ENCODE measurements at regions not wholly inside any gene's neighbourhood (a gene's known extent, or its start where the extent isn't known, plus 50 kb on each side); places are given as distances from the start of the nearest gene placed in this dataset.
"Not testable (repeated sequence)": the region's sequence is repeated elsewhere in the genome, so short reads cannot be mapped to it uniquely, and the experiment has no call there.

DNA sequence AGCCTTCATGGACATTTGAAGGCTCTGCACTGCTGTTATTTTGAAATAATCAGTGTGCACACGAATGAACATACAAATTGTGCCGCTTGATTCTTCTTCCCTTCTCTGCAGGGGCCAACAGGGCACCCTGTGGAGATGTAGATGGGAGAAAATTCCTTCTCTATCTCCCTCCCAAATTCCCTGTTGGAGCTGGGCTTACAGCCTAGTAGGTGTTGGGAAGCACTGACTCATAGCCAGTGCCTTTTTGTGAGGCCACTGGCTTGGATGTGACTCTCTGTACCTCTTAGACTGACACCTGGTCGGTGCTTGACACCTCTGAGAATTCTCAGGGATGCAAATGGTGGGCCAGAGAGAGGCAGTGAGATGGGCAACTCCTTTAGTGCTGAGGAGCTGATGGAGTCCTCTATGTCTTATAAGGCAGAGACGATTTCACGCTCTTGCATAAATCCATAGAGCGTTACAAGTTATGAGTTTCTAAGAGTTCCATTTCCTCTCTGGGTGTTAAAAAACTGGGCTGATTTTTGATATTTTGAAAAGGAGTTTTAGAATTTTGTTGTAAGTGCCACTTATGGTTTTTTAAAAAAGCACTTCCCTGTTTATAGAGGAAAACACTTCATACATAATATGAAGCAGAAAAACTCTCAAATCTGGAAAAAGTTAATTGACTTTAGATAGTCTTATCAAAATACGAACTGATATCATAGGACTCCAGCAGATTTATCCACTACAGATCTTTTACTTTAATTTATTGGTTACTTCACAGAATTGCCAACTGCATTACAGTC, 89.8 kb upstream of the MAP3K7 start:
- no peak for DNase-seq (ENCODE audit: low spot score)
- no peaks in the 10 kb centered on the region for H3K36me3 ChIP-seq

DNA sequence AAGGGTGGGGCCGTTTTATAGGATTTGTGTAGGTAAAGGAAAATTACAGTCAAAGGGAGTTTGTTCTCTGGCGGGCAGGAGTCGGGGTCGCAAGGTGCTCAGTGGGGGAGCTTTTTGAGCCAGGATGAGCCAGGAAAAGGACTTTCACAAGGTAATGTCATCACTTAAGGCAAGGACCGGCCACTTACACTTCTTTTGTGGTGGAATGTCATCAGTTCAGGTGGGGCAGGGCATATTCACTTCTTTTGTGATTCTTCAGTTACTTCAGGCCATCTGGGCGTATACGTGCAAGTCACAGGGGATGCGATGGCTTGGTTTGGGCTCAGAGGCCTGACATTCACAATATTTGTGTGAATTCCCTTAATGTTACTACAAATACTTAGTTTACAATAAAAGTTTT, 88.2 kb upstream of the MAP3K7 start:
- not testable (repeated sequence) for H3K9me3 ChIP-seq; H3K27me3 ChIP-seq (replicated peaks; ENCODE audit: insufficient read depth); H3K27ac ChIP-seq; H3K4me1 ChIP-seq (ENCODE audit: control insufficient read depth in 1 of 2, low read depth in 2 of 2); H3K4me3 ChIP-seq; H3K36me3 ChIP-seq; ATAC-seq (ENCODE audit: insufficient number of reproducible peaks, low FRiP score, low read depth); DNase-seq (ENCODE audit: low spot score)

More for the DNA sequence above, 89.8 kb upstream of the MAP3K7 start:
- TF ChIP-seq, protein P1, sequence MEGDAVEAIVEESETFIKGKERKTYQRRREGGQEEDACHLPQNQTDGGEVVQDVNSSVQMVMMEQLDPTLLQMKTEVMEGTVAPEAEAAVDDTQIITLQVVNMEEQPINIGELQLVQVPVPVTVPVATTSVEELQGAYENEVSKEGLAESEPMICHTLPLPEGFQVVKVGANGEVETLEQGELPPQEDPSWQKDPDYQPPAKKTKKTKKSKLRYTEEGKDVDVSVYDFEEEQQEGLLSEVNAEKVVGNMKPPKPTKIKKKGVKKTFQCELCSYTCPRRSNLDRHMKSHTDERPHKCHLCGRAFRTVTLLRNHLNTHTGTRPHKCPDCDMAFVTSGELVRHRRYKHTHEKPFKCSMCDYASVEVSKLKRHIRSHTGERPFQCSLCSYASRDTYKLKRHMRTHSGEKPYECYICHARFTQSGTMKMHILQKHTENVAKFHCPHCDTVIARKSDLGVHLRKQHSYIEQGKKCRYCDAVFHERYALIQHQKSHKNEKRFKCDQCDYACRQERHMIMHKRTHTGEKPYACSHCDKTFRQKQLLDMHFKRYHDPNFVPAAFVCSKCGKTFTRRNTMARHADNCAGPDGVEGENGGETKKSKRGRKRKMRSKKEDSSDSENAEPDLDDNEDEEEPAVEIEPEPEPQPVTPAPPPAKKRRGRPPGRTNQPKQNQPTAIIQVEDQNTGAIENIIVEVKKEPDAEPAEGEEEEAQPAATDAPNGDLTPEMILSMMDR (IDR thresholded peaks at IDR 0.05): no peak
- Histone ChIP-seq H3K27ac (no peak overlapping the region), H3K4me1 (ENCODE audit: control insufficient read depth in 1 of 2, low read depth in 2 of 2) (no peaks in the 10 kb centered on the region), H3K4me3 (no peak overlapping the region), H3K9me3 (no peaks in the 10 kb centered on the region), H3K27me3 (replicated peaks; ENCODE audit: insufficient read depth) (no peaks in the 10 kb centered on the region)
- no peak for ATAC-seq (ENCODE audit: insufficient number of reproducible peaks, low FRiP score, low read depth)

DNA sequence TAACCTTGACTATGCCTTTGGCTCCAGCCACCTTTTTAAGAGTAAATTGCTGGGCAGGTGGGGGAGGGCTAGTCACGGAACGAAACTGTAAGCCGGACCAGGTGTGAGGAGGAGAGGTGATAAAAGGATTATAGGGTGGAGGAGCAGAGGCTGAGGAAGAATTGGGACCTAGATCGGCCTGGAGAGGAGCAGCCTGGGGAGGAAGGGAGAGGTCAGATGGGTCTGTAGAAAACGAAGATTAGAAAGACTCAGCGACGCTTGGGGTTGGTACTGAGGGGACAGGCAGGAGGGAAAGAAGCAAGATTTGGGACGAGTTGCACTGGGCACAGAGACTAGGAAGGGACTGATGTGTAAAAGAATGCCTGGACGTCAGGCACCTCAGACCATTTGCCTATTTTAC, 87.2 kb upstream of the MAP3K7 start:
- not testable (repeated sequence) for H3K27me3 ChIP-seq (replicated peaks; ENCODE audit: insufficient read depth); H3K4me3 ChIP-seq; H3K36me3 ChIP-seq; ATAC-seq (ENCODE audit: insufficient number of reproducible peaks, low FRiP score, low read depth); DNase-seq (ENCODE audit: low spot score); H3K9me3 ChIP-seq; H3K4me1 ChIP-seq (ENCODE audit: control insufficient read depth in 1 of 2, low read depth in 2 of 2); H3K27ac ChIP-seq

DNA sequence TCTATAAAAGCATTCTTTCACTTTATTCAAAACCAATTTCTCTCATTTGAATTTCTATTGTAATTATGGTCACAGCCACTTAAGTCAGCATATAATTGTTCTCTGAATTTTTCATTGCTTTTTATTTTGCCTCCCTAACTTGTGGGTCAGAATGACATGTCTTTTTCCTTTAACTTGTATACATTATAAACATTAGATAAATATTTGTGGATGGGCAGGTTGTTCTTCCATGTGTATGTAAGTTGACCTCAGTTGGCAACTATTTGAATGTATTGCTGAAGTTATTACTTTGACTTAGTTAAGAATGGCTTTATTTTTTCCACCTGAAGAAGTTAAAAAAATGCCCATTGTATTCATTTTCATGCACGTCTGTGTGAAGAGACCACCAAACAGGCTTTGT, 83.0 kb upstream of the MAP3K7 start:
- DNase-seq (ENCODE audit: low spot score) (no peak), ATAC-seq (ENCODE audit: insufficient number of reproducible peaks, low FRiP score, low read depth) (no peak)
- H3K27ac ChIP-seq: no peak overlapping the region
- TF ChIP-seq, protein P1 (IDR thresholded peaks at IDR 0.05): no peak
- H3K9me3 ChIP-seq: no peaks in the 10 kb centered on the region
- no peaks in the 10 kb centered on the region for H3K27me3 ChIP-seq (replicated peaks; ENCODE audit: insufficient read depth)
- H3K4me1 ChIP-seq (ENCODE audit: control insufficient read depth in 1 of 2, low read depth in 2 of 2): no peaks in the 10 kb centered on the region
- no peak overlapping the region for H3K4me3 ChIP-seq
- H3K36me3 ChIP-seq: no peaks in the 10 kb centered on the region

DNA sequence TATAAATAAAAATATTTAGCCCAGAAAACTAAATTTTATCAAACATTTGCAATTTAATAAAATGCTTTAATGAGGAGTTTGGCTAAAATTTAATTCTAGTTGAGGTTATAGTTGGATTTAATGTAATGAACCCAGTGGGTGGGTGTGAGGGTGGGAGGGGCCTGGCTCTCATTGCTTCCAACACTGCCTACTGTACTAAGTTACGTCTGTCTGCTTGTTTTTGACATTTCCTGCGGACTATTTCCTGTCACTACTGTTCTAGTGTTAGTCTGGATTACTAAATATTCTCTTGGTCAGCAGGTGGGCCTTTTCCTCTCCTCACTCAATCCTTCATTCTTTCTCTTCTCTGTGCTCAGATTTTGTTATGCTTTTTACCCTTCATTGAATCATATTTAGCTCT, 82.5 kb upstream of the MAP3K7 start:
- Histone ChIP-seq H3K36me3 (no peaks in the 10 kb centered on the region), H3K27me3 (replicated peaks; ENCODE audit: insufficient read depth) (no peaks in the 10 kb centered on the region), H3K9me3 (no peaks in the 10 kb centered on the region), H3K4me1 (ENCODE audit: control insufficient read depth in 1 of 2, low read depth in 2 of 2) (no peaks in the 10 kb centered on the region), H3K4me3 (no peak overlapping the region), H3K27ac (no peak overlapping the region)
- DNase-seq (ENCODE audit: low spot score) (no peak), ATAC-seq (ENCODE audit: insufficient number of reproducible peaks, low FRiP score, low read depth) (no peak)
- TF ChIP-seq, protein P1 (IDR thresholded peaks at IDR 0.05): no peak

DNA sequence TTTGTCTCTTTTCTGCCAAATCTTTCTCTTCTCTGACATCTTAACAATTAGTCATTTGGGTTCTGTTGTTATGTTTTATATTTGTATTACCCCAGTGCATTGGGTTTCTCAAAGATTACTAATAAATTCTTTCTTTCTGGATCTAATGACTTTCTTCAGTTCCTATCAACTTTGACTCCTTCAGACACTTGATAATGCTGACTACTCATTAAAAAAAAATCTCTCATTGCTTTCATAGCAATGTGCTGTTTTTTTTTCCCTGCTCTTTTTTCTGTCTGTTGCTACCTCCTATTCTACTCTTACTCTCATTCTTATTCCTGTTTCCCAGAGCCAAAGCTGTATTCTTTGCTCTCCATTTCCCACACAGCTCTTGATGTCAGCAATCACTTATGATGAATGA, 81.3 kb upstream of the MAP3K7 start:
- Histone ChIP-seq H3K27me3 (replicated peaks; ENCODE audit: insufficient read depth) (no peaks in the 10 kb centered on the region), H3K4me3 (no peak overlapping the region), H3K9me3 (peaks cover 3% of the 10 kb centered on the region), H3K36me3 (no peaks in the 10 kb centered on the region), H3K27ac (no peak overlapping the region), H3K4me1 (ENCODE audit: control insufficient read depth in 1 of 2, low read depth in 2 of 2) (no peaks in the 10 kb centered on the region)
- TF ChIP-seq, protein P1 (IDR thresholded peaks at IDR 0.05): no peak
- ATAC-seq (ENCODE audit: insufficient number of reproducible peaks, low FRiP score, low read depth): no peak
- DNase-seq (ENCODE audit: low spot score): no peak

Measured in thoracic aorta (tissue), 2 donors.